ENCODE measurements at regions not wholly inside any gene's neighbourhood (a gene's known extent, or its start where the extent isn't known, plus 50 kb on each side); places are given as distances from the start of the nearest gene placed in this dataset.

- TF ChIP-seq CTCF (IDR thresholded peaks at IDR 0.05 in 8 of 11, conservative IDR thresholded peaks at IDR 0.05 in 3 of 11) (no peak), POLR2AphosphoS5 (IDR thresholded peaks at IDR 0.05) (no peak), POLR2A (IDR thresholded peaks at IDR 0.05) (no peak)
These were observed 1028.7 kb downstream of the AACS start for GRCh38 chr12:126093908-126094307.
